GM06990 (cell line): ENCODE measurements at regions not wholly inside any gene's neighbourhood (a gene's known extent, or its start where the extent isn't known, plus 50 kb on each side); places are given as distances from the start of the nearest gene placed in this dataset.

Experiments used
- DNase-seq: peaks from one replicate; pipeline ENCODE4 v3.0.0-alpha.2; 2011; ENCODE audit not compliant: insufficient read length; ENCODE audit errors: extremely low read depth
- H3K27me3 ChIP-seq: replicated peaks from 2 replicates; pipeline ENCODE4 v1.6.0; 2011; ENCODE audit warnings: low read length; ENCODE audit not compliant: control insufficient read depth, insufficient read depth
- H3K36me3 ChIP-seq: 2 replicates; pipeline ENCODE4 v1.5.1; 2011; ENCODE audit warnings: low read length; ENCODE audit not compliant: control insufficient read depth, insufficient read depth
- H3K4me3 ChIP-seq: replicated peaks from 2 replicates; pipeline ENCODE4 v1.5.1; 2011; ENCODE audit warnings: low read depth, mild to moderate bottlenecking, control low read depth, low read length
- TF ChIP-seq, protein P1 (sequence below): IDR thresholded peaks from 2 replicates; pipeline ENCODE4 v1.5.1; 2011; ENCODE audit warnings: low read length, control low read depth, mild to moderate bottlenecking, inconsistent platforms; ENCODE audit not compliant: insufficient read depth, poor library complexity, severe bottlenecking

DNA sequence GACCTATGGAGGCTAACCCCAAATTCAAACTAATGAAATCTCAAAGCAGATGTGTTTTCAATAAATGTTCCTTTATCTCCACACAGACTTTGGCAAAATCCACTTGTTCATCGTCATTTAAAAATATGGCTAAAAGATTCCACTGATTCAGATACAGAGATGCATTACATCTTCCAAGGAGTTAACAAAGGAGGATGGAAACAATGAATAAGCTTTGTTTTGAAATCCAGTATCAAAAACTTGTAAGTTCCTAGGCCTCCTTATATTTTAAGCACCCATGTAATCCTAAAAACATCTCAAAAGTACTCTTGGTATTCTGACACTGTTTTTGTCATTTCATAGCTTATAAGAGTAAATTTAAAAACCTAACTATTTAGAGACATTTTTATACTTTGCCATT lies 345.6 kb upstream of the ACTBL2 start:
- Histone ChIP-seq H3K4me3 (no peak overlapping the region), H3K36me3 (no peaks in the 10 kb centered on the region), H3K27me3 (no peaks in the 10 kb centered on the region)
- no peak for DNase-seq
- TF ChIP-seq, protein P1, sequence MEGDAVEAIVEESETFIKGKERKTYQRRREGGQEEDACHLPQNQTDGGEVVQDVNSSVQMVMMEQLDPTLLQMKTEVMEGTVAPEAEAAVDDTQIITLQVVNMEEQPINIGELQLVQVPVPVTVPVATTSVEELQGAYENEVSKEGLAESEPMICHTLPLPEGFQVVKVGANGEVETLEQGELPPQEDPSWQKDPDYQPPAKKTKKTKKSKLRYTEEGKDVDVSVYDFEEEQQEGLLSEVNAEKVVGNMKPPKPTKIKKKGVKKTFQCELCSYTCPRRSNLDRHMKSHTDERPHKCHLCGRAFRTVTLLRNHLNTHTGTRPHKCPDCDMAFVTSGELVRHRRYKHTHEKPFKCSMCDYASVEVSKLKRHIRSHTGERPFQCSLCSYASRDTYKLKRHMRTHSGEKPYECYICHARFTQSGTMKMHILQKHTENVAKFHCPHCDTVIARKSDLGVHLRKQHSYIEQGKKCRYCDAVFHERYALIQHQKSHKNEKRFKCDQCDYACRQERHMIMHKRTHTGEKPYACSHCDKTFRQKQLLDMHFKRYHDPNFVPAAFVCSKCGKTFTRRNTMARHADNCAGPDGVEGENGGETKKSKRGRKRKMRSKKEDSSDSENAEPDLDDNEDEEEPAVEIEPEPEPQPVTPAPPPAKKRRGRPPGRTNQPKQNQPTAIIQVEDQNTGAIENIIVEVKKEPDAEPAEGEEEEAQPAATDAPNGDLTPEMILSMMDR, result no peak

DNA sequence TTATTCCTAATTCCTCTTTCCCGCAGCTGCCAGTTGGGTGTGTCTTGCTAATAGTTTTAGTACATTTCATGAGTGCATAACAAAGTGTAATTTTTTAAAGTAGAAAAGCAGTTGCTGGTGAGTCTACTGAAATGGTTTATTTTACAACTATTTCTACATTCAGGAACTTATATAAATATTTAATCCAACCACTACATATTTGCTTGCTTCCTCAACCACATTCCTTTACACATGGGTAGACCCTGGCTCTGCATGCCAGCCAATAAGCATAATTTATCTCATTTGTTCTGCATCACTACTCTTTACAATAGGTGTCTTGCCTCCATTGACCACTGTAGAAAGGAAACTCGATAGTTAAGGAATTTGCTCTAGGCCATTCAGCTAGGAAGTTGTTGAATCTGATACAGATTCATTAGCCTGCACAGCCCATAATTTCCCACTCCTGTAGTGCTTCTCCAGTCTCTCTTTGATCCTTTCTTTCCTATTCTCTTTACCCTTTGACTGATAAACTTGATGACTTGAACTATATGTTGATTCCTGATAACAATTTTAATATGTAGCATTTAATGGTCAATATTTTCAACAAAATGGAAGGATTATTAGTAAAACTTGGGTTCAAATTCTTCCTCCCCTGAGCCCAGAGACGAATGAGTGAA lies 342.5 kb upstream of the ACTBL2 start:
- Histone ChIP-seq H3K27me3 (no peaks in the 10 kb centered on the region), H3K36me3 (no peaks in the 10 kb centered on the region), H3K4me3 (no peak overlapping the region)
- TF ChIP-seq, protein P1, result no peak
- no peak for DNase-seq

DNA sequence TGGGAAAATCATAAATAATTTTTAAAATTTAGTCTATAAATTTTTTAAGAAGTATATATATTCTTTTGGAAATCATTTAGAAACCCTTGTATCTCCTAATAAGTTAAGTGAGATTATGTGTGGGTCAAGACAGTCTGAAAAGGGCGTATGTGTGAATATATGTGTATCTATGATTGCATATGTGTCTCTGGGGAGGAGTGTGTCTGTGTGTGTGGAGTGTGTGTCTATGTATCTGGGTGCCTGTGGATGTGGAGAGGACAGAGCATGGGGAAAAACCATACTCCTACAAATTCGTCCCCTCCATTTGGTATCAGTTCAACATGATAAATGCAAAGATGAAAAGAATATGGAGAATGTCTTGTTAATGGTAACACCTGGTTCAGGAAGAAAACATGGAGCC lies 342.0 kb upstream of the ACTBL2 start:
- DNase-seq, result no peak
- Histone ChIP-seq H3K4me3 (no peak overlapping the region), H3K36me3 (no peaks in the 10 kb centered on the region), H3K27me3 (no peaks in the 10 kb centered on the region)
- TF ChIP-seq, protein P1, result no peak

DNA sequence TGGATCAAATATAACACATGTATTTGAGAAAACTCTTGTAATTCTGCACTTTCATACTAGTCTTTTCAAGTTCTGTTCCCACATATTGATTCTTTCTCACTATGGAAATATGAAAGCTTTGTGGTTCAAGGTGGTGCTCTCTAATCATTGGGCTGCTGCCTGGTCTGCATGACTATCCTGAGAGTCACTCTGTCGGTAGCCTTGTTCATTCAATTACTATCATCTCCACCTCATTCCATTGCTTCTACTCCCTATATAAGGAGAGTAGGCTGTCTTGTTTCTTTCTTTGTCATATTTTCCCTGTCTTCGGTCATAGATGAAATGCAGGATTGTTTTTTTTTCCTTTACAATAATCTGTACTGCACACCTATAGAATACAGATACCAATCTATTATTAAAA lies 341.4 kb upstream of the ACTBL2 start:
- no peaks in the 10 kb centered on the region for H3K27me3 ChIP-seq
- no peak overlapping the region for H3K4me3 ChIP-seq
- no peaks in the 10 kb centered on the region for H3K36me3 ChIP-seq
- TF ChIP-seq, protein P1, result no peak
- no peak for DNase-seq

DNA sequence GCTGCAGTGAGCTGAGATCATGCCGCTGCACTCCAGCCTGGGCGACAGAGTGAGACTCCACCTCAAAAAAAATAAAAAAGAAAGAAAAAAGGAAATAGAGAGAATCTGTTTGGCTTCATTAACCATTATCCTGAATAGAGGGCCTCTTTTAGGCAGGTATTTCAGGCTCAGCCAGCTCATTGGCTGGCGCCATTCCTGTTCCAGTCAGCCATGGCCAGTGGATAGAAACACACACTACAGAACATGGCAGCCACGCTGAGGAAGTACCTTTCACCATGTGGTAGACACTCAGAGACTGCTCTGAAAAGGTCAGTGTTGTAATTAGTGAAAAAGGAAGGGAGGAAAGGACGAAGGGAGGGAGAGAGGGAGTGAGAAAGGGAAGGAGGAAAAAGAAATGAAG lies 340.0 kb upstream of the ACTBL2 start:
- H3K4me3 ChIP-seq, result no peak overlapping the region
- no peaks in the 10 kb centered on the region for H3K27me3 ChIP-seq
- TF ChIP-seq, protein P1, result no peak
- no peak for DNase-seq
- no peaks in the 10 kb centered on the region for H3K36me3 ChIP-seq

DNA sequence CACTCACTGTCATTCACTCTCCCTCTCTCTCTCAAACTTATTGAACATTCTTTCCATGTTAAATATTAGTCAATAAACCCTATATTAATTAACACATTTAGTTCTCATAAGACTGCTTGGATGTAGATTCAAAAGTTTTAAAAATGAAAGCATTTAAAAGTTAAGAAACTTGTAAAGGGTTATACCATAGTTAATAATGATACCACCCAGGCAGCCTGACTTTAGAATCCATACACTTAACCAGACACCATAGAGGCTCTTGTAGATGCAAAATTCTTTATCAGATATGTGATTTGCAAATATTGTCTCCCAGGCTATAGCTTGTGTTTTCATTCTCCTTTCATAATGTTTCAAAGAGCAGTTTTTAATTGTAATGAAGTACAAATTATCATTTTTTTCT lies 335.8 kb upstream of the ACTBL2 start:
- TF ChIP-seq, protein P1, result no peak
- no peaks in the 10 kb centered on the region for H3K36me3 ChIP-seq
- H3K27me3 ChIP-seq, result no peaks in the 10 kb centered on the region
- DNase-seq, result no peak
- H3K4me3 ChIP-seq, result no peak overlapping the region
